Neural cell (in vitro differentiated cells): ENCODE measurements at regions not wholly inside any gene's neighbourhood (a gene's known extent, or its start where the extent isn't known, plus 50 kb on each side); places are given as distances from the start of the nearest gene placed in this dataset.

Experiments used
- CTCF ChIP-seq: fragments of 450-650 bp; IDR thresholded peaks from 2 replicates; pipeline ENCODE4 v1.5.1; 2014; ENCODE audit warnings: antibody characterized with exemption, mild to moderate bottlenecking, moderate library complexity; ENCODE audit not compliant: poor library complexity, severe bottlenecking
- EP300 ChIP-seq: fragments of 450-650 bp; conservative IDR thresholded peaks from 2 replicates; pipeline ENCODE4 v1.6.1; 2014; ENCODE audit warnings: antibody characterized with exemption, mild to moderate bottlenecking, moderate library complexity; ENCODE audit not compliant: poor library complexity, severe bottlenecking
- POLR2AphosphoS5 ChIP-seq: IDR thresholded peaks from 2 replicates; pipeline ENCODE4 v1.6.1; 2012
- SMC3 ChIP-seq: fragments of 450-650 bp; conservative IDR thresholded peaks from 2 replicates; pipeline ENCODE4 v1.6.1; 2014; ENCODE audit warnings: antibody characterized with exemption, mild to moderate bottlenecking, moderate library complexity; ENCODE audit not compliant: poor library complexity

GRCh38 chr14:49428076-49428475 lies 158.1 kb downstream of the RPS29 start:
- TF ChIP-seq CTCF (no peak), EP300 (peak; percentile 68), SMC3 (no peak), POLR2AphosphoS5 (peak; percentile 55)
